Thyroid gland (tissue), 4 donors: ENCODE measurements at regions not wholly inside any gene's neighbourhood (a gene's known extent, or its start where the extent isn't known, plus 50 kb on each side); places are given as distances from the start of the nearest gene placed in this dataset.

Experiments used
- DNase-seq, 2 donors: peaks; one replicate each; pipeline ENCODE4 v3.0.0-alpha.2; 2019
- H3K27ac ChIP-seq, 3 donors: fragments of 200-600 bp; sonication (generic); 1 replicate in 2 of 3; 2 replicates in 1 of 3; pipeline ENCODE4 v1.5.1; 2016 to 2019; ENCODE audit warnings: mild to moderate bottlenecking in 1 of 3, moderate library complexity in 1 of 3
- H3K27me3 ChIP-seq: fragments of 200-600 bp; sonication (generic); one replicate; pipeline ENCODE4 v1.5.1; 2019
- H3K36me3 ChIP-seq, 2 donors: fragments of 200-600 bp; sonication (generic); one replicate each; pipeline ENCODE4 v1.5.1; 2016 to 2019
- H3K4me1 ChIP-seq, 2 donors: fragments of 200-600 bp; sonication (generic); one replicate each; pipeline ENCODE4 v1.5.1; 2017 to 2019
- H3K4me3 ChIP-seq, 3 donors: fragments of 200-600 bp; sonication (generic); replicated peaks in 1 of 3; 1 replicate in 2 of 3; 2 replicates in 1 of 3; pipeline ENCODE4 v1.5.1; 2016; ENCODE audit warnings: mild to moderate bottlenecking in 1 of 3
- H3K9me3 ChIP-seq: fragments of 200-600 bp; sonication (generic); one replicate; pipeline ENCODE4 v1.5.1; 2017
- POLR2A ChIP-seq, 2 donors: fragments of 450-650 bp; IDR thresholded peaks; one replicate each; pipeline ENCODE4 v1.6.1; 2017; ENCODE audit warnings: antibody characterized with exemption in 2 of 2, mild to moderate bottlenecking in 2 of 2, moderate library complexity in 1 of 2
- WGBS, 2 donors: methylation state at CpG; one replicate each; pipeline ENCODE4 v1.1.5; 2017; 5-methylcytosine and 5-hydroxymethylcytosine counted together
- intact Hi-C: fragments of 100-400 bp; cut with DNase I; formaldehyde crosslinking; loops from one replicate; pipeline ENCODE4 v1.15.1; 2023
- TF ChIP-seq, protein P1 (sequence below), 6 experiments: fragments of 200-600 bp in 3 of 6; fragments of 450-650 bp in 3 of 6; sonication (generic) in 3 of 6; IDR thresholded peaks; one replicate each; pipeline ENCODE4 v1.5.1; 2016 to 2019; ENCODE audit warnings: antibody characterized with exemption in 6 of 6, mild to moderate bottlenecking in 2 of 6, inconsistent platforms in 1 of 6, moderate library complexity in 1 of 6

DNA sequence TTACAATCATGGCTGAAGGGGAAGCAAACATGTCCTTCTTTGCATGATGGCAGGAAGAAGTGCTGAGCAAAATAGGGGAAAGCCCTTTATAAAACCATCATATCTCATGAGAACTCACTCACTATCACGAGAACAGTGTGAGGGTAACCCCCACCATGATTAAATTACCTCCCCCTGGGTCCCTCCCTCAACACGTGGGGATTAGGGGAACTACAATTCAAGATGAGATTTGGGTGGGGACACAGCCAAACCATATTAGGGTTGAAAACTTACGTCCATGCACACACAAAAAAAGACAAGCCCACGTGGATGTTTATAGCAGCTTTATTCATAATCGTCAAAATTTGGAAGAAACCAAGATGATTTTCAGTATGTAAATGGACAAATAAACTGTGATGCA lies 72.3 kb downstream of the RPL22L1 start:
- DNase-seq = no peak
- no peaks in the 10 kb centered on the region for H3K27me3 ChIP-seq
- no peaks in the 10 kb centered on the region for H3K36me3 ChIP-seq
- H3K4me3 ChIP-seq = no peak overlapping the region
- TF ChIP-seq, protein P1, sequence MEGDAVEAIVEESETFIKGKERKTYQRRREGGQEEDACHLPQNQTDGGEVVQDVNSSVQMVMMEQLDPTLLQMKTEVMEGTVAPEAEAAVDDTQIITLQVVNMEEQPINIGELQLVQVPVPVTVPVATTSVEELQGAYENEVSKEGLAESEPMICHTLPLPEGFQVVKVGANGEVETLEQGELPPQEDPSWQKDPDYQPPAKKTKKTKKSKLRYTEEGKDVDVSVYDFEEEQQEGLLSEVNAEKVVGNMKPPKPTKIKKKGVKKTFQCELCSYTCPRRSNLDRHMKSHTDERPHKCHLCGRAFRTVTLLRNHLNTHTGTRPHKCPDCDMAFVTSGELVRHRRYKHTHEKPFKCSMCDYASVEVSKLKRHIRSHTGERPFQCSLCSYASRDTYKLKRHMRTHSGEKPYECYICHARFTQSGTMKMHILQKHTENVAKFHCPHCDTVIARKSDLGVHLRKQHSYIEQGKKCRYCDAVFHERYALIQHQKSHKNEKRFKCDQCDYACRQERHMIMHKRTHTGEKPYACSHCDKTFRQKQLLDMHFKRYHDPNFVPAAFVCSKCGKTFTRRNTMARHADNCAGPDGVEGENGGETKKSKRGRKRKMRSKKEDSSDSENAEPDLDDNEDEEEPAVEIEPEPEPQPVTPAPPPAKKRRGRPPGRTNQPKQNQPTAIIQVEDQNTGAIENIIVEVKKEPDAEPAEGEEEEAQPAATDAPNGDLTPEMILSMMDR (IDR thresholded peaks at IDR 0.05) = no peak
- TF ChIP-seq POLR2A (IDR thresholded peaks at IDR 0.05) = no peak
- no peaks in the 10 kb centered on the region for H3K4me1 ChIP-seq
- intact Hi-C loops = no loop called here
- WGBS, 2 donors = 80 to 84% methylated on average over 5 of the region's 5 CpGs
- H3K9me3 ChIP-seq = no peaks in the 10 kb centered on the region
- H3K27ac ChIP-seq = no peak overlapping the region

DNA sequence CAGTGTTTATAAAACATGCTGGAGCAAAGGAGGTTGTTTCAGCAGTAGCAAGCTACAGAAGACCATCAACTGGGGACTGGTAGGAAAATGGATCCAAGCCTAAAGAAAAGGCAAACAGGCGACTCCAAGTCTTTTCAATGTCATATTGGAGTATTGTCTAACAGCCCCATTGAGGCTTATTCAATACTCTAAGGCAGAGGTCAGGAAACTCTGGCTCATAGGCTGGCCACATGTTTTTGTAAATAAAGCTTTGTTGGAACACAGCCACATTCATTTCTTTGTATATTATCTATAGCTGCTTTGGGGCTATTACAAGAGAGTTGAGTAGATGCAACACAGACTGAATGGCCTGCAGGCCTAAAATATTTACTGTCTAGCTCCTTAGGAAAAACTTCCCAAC lies 77.5 kb downstream of the RPL22L1 start:
- no peak overlapping the region for H3K4me3 ChIP-seq
- intact Hi-C loops = no loop called here
- no peaks in the 10 kb centered on the region for H3K27me3 ChIP-seq
- no peak for TF ChIP-seq POLR2A (IDR thresholded peaks at IDR 0.05)
- WGBS, 2 donors = 79 to 92% methylated on average over 1 of the region's 1 CpG
- no peaks in the 10 kb centered on the region for H3K4me1 ChIP-seq
- no peak overlapping the region for H3K27ac ChIP-seq
- no peaks in the 10 kb centered on the region for H3K9me3 ChIP-seq
- DNase-seq = no peak
- no peaks in the 10 kb centered on the region for H3K36me3 ChIP-seq

DNA sequence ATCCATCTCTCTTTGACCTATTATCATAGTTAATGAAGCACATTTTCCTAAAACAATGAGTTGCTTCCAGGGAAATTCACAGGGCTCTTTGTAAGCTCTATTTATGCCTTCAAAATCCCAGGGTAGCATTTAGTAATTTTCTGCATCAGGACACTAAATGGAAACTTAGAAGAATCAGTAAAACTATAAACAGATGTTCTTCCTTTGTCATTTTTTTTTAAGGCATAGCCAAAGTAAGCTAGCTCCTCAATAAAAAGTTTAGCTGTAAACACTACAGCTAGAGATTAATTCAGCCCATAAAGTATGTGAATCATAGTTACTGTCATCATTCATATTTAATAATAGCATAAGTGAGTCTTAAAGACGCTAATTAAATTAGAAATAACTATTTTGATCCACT lies 79.3 kb downstream of the RPL22L1 start:
- WGBS, 2 donors = 60 to 74% methylated on average over 1 of the region's 1 CpG

DNA sequence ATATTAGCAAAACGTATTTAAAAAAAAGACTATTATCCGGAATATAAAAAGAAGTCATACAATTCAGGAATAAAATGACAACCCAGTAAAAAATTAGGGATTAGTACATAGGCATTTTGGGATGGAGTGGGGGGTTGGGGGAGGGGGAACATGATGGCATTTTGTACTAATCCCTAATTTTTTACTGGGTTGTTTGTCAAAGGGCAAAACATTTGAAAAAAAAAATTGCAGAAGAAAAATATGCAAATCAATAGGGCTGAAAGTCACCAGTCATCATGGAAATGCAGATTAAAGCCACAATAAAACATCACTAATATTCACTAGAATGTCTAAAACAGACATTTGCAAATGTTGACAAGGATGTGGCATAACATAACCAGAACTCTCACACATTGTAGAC lies 82.5 kb downstream of the RPL22L1 start:
- H3K9me3 ChIP-seq = no peaks in the 10 kb centered on the region
- H3K4me3 ChIP-seq = no peak overlapping the region
- no peak overlapping the region for H3K27ac ChIP-seq
- no peaks in the 10 kb centered on the region for H3K27me3 ChIP-seq
- WGBS, 2 donors = 93 to 96% methylated on average over 2 of the region's 2 CpGs
- intact Hi-C loops = no loop called here
- no peak for DNase-seq
- H3K36me3 ChIP-seq = no peaks in the 10 kb centered on the region
- TF ChIP-seq, protein P1 (IDR thresholded peaks at IDR 0.05) = no peak
- TF ChIP-seq POLR2A (IDR thresholded peaks at IDR 0.05) = no peak
- no peaks in the 10 kb centered on the region for H3K4me1 ChIP-seq

More for the DNA sequence above, 79.3 kb downstream of the RPL22L1 start:
- no peak overlapping the region for H3K4me3 ChIP-seq
- H3K27me3 ChIP-seq = no peaks in the 10 kb centered on the region
- DNase-seq = no peak
- no peaks in the 10 kb centered on the region for H3K9me3 ChIP-seq
- H3K27ac ChIP-seq = no peak overlapping the region
- intact Hi-C loops = no loop called here
- H3K4me1 ChIP-seq = no peaks in the 10 kb centered on the region
- TF ChIP-seq POLR2A (IDR thresholded peaks at IDR 0.05) = no peak
- TF ChIP-seq, protein P1 (IDR thresholded peaks at IDR 0.05) = no peak
- no peaks in the 10 kb centered on the region for H3K36me3 ChIP-seq

DNA sequence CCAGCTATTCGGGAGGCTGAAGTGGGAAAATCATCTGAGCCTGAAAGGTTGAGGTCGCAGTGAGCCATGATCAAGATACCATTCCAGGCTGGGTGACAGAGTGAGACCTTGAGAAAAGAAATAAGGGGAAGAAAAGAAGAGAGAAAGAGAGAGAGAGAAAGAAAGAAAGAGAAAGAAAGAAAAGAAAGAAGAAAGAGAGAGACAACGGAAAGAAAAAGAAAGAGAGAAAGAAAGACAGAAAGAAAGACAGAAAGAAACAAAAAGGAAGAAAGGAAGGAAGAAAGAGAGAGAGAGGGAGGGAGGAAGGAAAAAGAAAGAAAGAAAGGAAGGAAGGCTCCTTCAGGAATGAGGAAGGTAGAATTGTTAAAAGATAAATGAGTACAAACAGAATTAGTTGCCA lies 84.5 kb downstream of the RPL22L1 start:
- Histone ChIP-seq H3K4me3 (no peak overlapping the region), H3K9me3 (no peaks in the 10 kb centered on the region), H3K27me3 (no peaks in the 10 kb centered on the region), H3K36me3 (no peaks in the 10 kb centered on the region), H3K27ac (no peak overlapping the region), H3K4me1 (no peaks in the 10 kb centered on the region)
- WGBS, 2 donors = 85 to 89% methylated on average over 3 of the region's 3 CpGs
- no peak for DNase-seq
- intact Hi-C loops = no loop called here
- no peak for TF ChIP-seq POLR2A (IDR thresholded peaks at IDR 0.05)
- TF ChIP-seq, protein P1 (IDR thresholded peaks at IDR 0.05) = no peak

DNA sequence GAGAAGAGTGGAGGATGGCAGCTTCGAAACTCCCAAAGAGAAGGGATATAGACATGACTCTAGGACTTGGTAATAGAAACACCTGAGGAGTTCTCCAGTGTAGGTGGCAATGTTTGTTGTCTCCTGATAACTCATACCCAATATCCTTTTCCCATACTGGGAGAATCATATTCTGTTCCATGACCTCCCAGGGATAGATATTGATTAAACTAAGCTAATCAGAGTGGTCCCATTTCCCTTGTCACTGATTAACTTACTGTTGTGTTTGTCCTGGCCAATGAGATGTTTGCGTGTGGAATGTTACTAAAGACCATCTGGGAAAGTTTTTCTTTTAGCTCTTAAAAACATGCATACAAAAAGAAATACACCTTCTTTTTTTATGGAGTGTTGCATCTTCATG lies 85.6 kb downstream of the RPL22L1 start:
- TF ChIP-seq, protein P1 (IDR thresholded peaks at IDR 0.05) = no peak
- TF ChIP-seq POLR2A (IDR thresholded peaks at IDR 0.05) = no peak
- Histone ChIP-seq H3K4me3 (no peak overlapping the region), H3K4me1 (no peaks in the 10 kb centered on the region), H3K27me3 (no peaks in the 10 kb centered on the region), H3K27ac (no peak overlapping the region), H3K9me3 (no peaks in the 10 kb centered on the region), H3K36me3 (no peaks in the 10 kb centered on the region)
- intact Hi-C loops = no loop called here
- no peak for DNase-seq
- WGBS, 2 donors = 89 to 91% methylated on average over 2 of the region's 2 CpGs
